Amygdala (tissue), 56 donors: ENCODE measurements at regions not wholly inside any gene's neighbourhood (a gene's known extent, or its start where the extent isn't known, plus 50 kb on each side); places are given as distances from the start of the nearest gene placed in this dataset.
"Not testable (repeated sequence)": the region's sequence is repeated elsewhere in the genome, so short reads cannot be mapped to it uniquely, and the experiment has no call there.

Experiments used
- DNase-seq, 56 donors: peaks; one replicate each; lab custom pipeline; 2025; lab: John Stamatoyannopoulos, UW

- no peak for DNase-seq
Measured at GRCh38 chr4:181838253-181838652, 404.9 kb upstream of the TENM3 start.

- DNase-seq = not testable (repeated sequence)
Measured at GRCh38 chr4:181843797-181844196, 399.4 kb upstream of the TENM3 start.

- no peak for DNase-seq
Measured at GRCh38 chr4:181845617-181846016, 397.6 kb upstream of the TENM3 start.

GRCh38 chr4:181846934-181847333 lies 396.3 kb upstream of the TENM3 start:
- DNase-seq = no peak

GRCh38 chr4:181848357-181848756 lies 394.8 kb upstream of the TENM3 start:
- no peak for DNase-seq

GRCh38 chr4:181849472-181849871 lies 393.7 kb upstream of the TENM3 start:
- DNase-seq = no peak

GRCh38 chr4:181853881-181854511 lies 389.2 kb upstream of the TENM3 start:
- DNase-seq = no peak

GRCh38 chr4:181855307-181855706 lies 387.9 kb upstream of the TENM3 start:
- DNase-seq = no peak

- DNase-seq = not testable (repeated sequence)
Measured at GRCh38 chr4:181857471-181857870, 385.7 kb upstream of the TENM3 start.

- DNase-seq = no peak
Measured at GRCh38 chr4:181858741-181859140, 384.5 kb upstream of the TENM3 start.

GRCh38 chr4:181859439-181859838 lies 383.8 kb upstream of the TENM3 start:
- DNase-seq = no peak

GRCh38 chr4:181860157-181860556 lies 383.0 kb upstream of the TENM3 start:
- DNase-seq = no peak

GRCh38 chr4:181860668-181861067 lies 382.5 kb upstream of the TENM3 start:
- no peak for DNase-seq

GRCh38 chr4:181863856-181864255 lies 379.3 kb upstream of the TENM3 start:
- DNase-seq = no peak

- no peak for DNase-seq
Measured at GRCh38 chr4:181870326-181870725, 372.9 kb upstream of the TENM3 start.

- no peak for DNase-seq
Measured at GRCh38 chr4:181874602-181875001, 368.6 kb upstream of the TENM3 start.

- DNase-seq = no peak
Measured at GRCh38 chr4:181877329-181877848, 365.8 kb upstream of the TENM3 start.

GRCh38 chr4:181890031-181890430 lies 353.2 kb upstream of the TENM3 start:
- DNase-seq = no peak

- no peak for DNase-seq
Measured at GRCh38 chr4:181890911-181891310, 352.3 kb upstream of the TENM3 start.

- no peak for DNase-seq
Measured at GRCh38 chr4:181896614-181897013, 346.6 kb upstream of the TENM3 start.

GRCh38 chr4:181897935-181898334 lies 345.3 kb upstream of the TENM3 start:
- DNase-seq = no peak

GRCh38 chr4:181902404-181902803 lies 340.8 kb upstream of the TENM3 start:
- DNase-seq = not testable (repeated sequence)

GRCh38 chr4:181905708-181906107 lies 337.5 kb upstream of the TENM3 start:
- no peak for DNase-seq
